ENCODE measurements at regions not wholly inside any gene's neighbourhood (a gene's known extent, or its start where the extent isn't known, plus 50 kb on each side); places are given as distances from the start of the nearest gene placed in this dataset.

DNA sequence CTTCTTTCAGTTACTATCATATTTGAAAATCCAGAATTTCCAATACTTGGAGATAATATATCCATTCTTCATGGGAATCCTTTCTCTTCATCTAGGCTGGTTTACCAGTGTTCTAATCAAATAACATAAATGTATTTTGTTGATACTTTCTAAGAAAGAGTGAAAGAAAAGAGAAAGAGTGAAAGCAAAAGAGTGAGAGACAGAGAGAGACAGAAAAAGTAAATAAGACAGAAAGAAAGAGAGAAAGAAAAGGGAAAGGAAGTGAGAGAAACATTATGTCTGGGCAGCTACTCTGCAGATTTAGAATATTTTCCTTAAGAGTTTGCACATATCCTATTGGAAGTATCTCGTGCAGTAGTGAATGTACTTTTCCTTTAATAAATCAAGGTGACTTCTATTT, 781.0 kb upstream of the GJE1 start:
- TF ChIP-seq, protein P1, sequence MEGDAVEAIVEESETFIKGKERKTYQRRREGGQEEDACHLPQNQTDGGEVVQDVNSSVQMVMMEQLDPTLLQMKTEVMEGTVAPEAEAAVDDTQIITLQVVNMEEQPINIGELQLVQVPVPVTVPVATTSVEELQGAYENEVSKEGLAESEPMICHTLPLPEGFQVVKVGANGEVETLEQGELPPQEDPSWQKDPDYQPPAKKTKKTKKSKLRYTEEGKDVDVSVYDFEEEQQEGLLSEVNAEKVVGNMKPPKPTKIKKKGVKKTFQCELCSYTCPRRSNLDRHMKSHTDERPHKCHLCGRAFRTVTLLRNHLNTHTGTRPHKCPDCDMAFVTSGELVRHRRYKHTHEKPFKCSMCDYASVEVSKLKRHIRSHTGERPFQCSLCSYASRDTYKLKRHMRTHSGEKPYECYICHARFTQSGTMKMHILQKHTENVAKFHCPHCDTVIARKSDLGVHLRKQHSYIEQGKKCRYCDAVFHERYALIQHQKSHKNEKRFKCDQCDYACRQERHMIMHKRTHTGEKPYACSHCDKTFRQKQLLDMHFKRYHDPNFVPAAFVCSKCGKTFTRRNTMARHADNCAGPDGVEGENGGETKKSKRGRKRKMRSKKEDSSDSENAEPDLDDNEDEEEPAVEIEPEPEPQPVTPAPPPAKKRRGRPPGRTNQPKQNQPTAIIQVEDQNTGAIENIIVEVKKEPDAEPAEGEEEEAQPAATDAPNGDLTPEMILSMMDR (IDR thresholded peaks at IDR 0.05), result no peak
- TF ChIP-seq POLR2A (IDR thresholded peaks at IDR 0.05), result no peak

Data from heart left ventricle (tissue), 13 donors.